Breast epithelium (tissue), 3 donors: ENCODE measurements at regions not wholly inside any gene's neighbourhood (a gene's known extent, or its start where the extent isn't known, plus 50 kb on each side); places are given as distances from the start of the nearest gene placed in this dataset.

Experiments used
- CTCF ChIP-seq, 3 donors: fragments of 450-650 bp; IDR thresholded peaks; one replicate each; pipeline ENCODE4 v1.5.1; 2016 to 2017; ENCODE audit warnings: antibody characterized with exemption in 3 of 3, mild to moderate bottlenecking in 3 of 3, moderate library complexity in 3 of 3
- POLR2A ChIP-seq: fragments of 450-650 bp; IDR thresholded peaks from one replicate; pipeline ENCODE4 v1.6.1; 2016; ENCODE audit warnings: antibody characterized with exemption, mild to moderate bottlenecking, moderate library complexity

DNA sequence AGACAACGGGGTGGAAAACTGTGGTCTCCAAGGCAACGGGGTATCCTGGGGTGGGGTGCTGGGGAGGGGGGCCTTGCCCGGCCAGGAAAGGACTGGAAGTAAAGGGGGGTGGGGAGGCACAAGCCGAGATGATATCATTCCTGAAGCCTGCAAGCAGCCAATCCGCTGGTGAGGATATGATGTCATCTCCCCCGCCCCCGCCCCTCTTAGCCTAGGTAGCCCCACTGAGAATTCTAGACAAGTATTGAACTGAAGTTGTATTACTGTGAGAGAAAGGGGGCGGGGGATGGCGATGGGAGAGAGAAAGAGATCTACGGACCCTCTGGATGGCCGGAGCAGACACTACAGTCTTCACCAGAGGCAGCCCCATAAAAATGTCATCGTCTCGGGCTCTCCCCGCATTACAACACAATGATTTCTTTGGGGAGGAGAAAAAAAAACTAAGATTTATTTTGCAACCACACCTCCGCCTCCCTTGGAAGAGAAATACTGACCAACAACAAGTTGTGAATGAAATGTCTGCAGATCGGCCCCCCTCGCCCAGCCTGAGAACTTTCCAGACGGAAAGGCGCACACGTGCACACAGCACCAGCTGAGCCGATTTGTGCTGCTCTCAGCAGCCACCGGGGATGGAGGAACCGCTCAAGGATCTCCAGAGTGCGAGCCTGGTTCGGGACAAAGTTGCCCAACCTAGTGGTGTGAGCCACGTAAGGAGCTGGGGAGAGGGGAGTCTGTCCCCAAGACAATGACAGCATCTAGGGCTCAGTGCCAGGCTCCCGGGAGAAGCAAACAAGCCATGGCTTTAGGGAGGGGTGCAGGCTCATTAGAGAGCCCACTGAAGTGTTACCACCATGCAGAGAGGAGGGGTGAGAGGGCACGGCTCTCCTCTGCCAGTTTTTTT lies 222.1 kb downstream of the SOX9 start:
- no peak for TF ChIP-seq CTCF (IDR thresholded peaks at IDR 0.05)
- no peak for TF ChIP-seq POLR2A
